Posterior cingulate gyrus (tissue), 11 donors: ENCODE measurements at regions not wholly inside any gene's neighbourhood (a gene's known extent, or its start where the extent isn't known, plus 50 kb on each side); places are given as distances from the start of the nearest gene placed in this dataset.
A peak's percentile ranks its signal among the peaks of the same experiment; 100 is the strongest.

ENCODE experiments used
- DNase-seq, 10 donors: peaks; one replicate each; pipeline versions ENCODE4 v3.0.0 to v3.0.0-alpha.2; 2020 to 2021; ENCODE audit warnings: mixed read lengths in 3 of 10
- intact Hi-C: fragments of 100-400 bp; cut with DNase I; formaldehyde crosslinking; loops from one replicate; pipeline ENCODE4 v1.15.1; 2023

DNA sequence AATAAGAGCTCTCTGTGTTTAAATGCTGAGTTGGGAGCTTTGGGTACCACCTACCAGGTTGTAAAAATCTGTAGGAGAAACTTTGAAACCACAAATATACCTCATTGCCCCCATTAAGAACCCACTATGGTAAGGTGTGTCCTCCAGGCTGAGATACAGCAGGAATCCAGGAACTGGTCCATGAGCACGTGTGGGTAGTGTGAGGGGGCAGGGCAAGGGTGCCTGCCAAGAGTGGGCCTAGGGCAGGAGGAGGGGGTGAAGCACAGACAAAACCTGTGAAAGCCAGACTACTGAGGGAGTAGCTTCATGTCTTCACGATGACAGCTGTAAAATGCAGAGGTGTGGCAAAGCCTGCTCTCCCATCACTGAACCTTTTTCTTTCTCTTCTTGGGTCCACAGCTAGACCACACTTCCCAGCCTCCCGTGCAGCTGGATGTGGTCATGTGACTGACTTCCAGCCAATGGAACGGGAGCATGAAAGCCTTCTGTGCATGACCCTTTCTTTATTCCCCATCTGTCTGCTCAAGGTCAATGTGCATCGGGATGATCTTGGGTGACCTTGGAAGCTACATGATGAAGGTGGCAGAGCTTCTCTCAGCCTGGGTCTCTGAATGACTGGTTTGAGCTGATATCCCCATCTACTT lies 51.1 kb upstream of the POMGNT2 start:
- intact Hi-C loops: no loop called here
- no peak for DNase-seq

DNA sequence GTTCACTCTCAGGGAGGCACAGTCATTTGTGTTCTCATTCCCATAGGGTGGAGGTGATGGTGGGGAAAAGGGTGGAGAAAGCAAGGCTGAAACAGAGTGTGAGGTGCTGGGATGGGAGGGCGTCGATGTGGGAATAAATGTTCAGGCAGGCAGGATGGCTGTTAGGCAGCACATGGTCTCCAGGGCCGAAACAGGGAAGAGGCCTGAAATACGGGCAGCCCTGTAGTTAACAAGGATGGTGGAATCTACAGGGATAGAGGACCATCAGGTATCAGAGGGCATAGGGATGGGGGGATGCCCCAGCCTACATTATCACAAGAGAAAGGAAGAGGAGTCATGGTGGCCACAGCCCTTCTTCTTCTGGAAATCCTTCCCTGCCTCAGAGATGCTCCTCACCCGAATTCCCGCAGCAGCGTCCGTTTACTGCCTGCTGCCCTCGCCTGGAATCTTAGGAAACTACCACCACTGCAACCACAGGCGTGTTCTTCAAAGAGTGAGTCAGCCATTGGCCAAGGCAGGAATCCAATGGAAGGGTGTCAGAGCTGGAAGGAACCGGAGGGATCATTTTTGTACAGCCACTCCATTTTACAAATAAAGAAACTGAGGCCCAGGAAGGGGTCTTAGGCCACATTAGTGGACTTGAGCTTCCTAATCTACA lies 49.7 kb upstream of the POMGNT2 start:
- intact Hi-C loops: loop anchor here (2.0 kb wide), 1 partner anchor 195 kb away; no protein-coding TSS in a partner anchor
- DNase-seq: peak; percentile 42 to 93 (median 66)
